HCT116 (cell line): ENCODE measurements at regions not wholly inside any gene's neighbourhood (a gene's known extent, or its start where the extent isn't known, plus 50 kb on each side); places are given as distances from the start of the nearest gene placed in this dataset.

ENCODE experiments used
- ATAC-seq: fragments of 200-7000 bp; cut with Tn5 transposase; 2 replicates; pipeline ENCODE4 v1.9.1; 2020; ENCODE audit warnings: mild to moderate bottlenecking, moderate library complexity
- BruUV-seq: library from RNA; stranded (reverse); fragments of 400-500 nt; replicated peaks from 2 replicates; lab custom pipeline; 2021; lab: Mats Ljungman, UMichigan
- CTCF ChIA-PET: fragments of 300-600 bp; sonication (Branson Sonifier 250); formaldehyde crosslinking; loops from one replicate; lab custom pipeline; 2021; ENCODE audit warnings: antibody characterized with exemption; lab: Charles Lee
- POLR2A ChIA-PET: fragments of 300-600, 350-600 bp; sonication (Branson Sonifier 250); formaldehyde crosslinking; loops from one replicate; lab custom pipeline; 2021; ENCODE audit warnings: antibody characterized with exemption; lab: Charles Lee
- RAD21 ChIA-PET, 2 experiments: fragments of 300-600 bp; sonication (Branson Sonifier 250); formaldehyde crosslinking; loops; one replicate each; lab custom pipeline; 2023; ENCODE audit warnings: low total read pairs in 2 of 2; ENCODE audit not compliant: uncharacterized antibody in 2 of 2, unreplicated experiment in 2 of 2, low non-redundant PET in 1 of 2; lab: Charles Lee
- DNase-seq: peaks from one replicate; pipeline ENCODE4 v3.0.0-alpha.2; 2010; ENCODE audit warnings: low read depth, low spot score
- H2AFZ ChIP-seq: fragments of 200-600 bp; shearing (Covaris generic), sonication (generic); 2 replicates; pipeline ENCODE4 v1.6.1; 2017; ENCODE audit warnings: low read depth, mixed run types, mixed read lengths, antibody characterized with exemption, low read length; ENCODE audit not compliant: poor library complexity, severe bottlenecking
- H3K27ac ChIP-seq: 2 replicates; pipeline ENCODE4 v1.5.1; 2012; ENCODE audit warnings: low read depth, low read length
- H3K27me3 ChIP-seq: fragments of 200-600 bp; sonication (generic); 2 replicates; pipeline ENCODE4 v1.6.1; 2016; ENCODE audit warnings: mixed run types, low read length, mixed read lengths; ENCODE audit not compliant: insufficient read depth
- H3K36me3 ChIP-seq, 2 experiments: fragments of 200-500 bp in 1 of 2; fragments of 200-600 bp in 1 of 2; sonication (Bioruptor generic) in 1 of 2; sonication (generic) in 1 of 2; 2 replicates each; pipeline versions ENCODE4 v1.5.1 to v1.6.1; 2014 to 2016; ENCODE audit warnings: low read length in 2 of 2, inconsistent platforms in 1 of 2, mixed read lengths in 1 of 2, mixed run types in 1 of 2; ENCODE audit not compliant: insufficient read depth in 2 of 2, control insufficient read depth in 1 of 2
- H3K4me1 ChIP-seq, 2 experiments: fragments of 200-600 bp in 1 of 2; sonication (generic) in 1 of 2; 2 replicates each; pipeline versions ENCODE4 v1.5.1 to v1.6.1; 2012 to 2017; ENCODE audit warnings: low read length in 2 of 2, inconsistent platforms in 1 of 2, mild to moderate bottlenecking in 1 of 2, mixed read lengths in 1 of 2, mixed run types in 1 of 2, moderate library complexity in 1 of 2; ENCODE audit not compliant: insufficient read depth in 2 of 2, control insufficient read depth in 1 of 2
- H3K4me2 ChIP-seq: fragments of 200-600 bp; sonication (generic); 2 replicates; pipeline ENCODE4 v1.6.1; 2017; ENCODE audit warnings: mixed run types, low read length, mixed read lengths
- H3K4me3 ChIP-seq, 2 experiments: fragments of 200-600 bp in 1 of 2; sonication (generic) in 1 of 2; replicated peaks in 1 of 2; 2 replicates each; pipeline ENCODE4 v1.5.1; 2011 to 2016; ENCODE audit warnings: low read length in 2 of 2, control low read depth in 1 of 2, low read depth in 1 of 2, mild to moderate bottlenecking in 1 of 2, mixed read lengths in 1 of 2, mixed run types in 1 of 2
- H3K79me2 ChIP-seq: fragments of 200-600 bp; sonication (generic); 2 replicates; pipeline ENCODE4 v1.6.1; 2017; ENCODE audit warnings: mild to moderate bottlenecking, mixed run types, low read length, moderate library complexity, mixed read lengths; ENCODE audit not compliant: insufficient read depth
- H3K9ac ChIP-seq: fragments of 200-600 bp; sonication (generic); 2 replicates; pipeline ENCODE4 v1.6.1; 2016; ENCODE audit warnings: low read length, mixed read lengths
- H3K9me2 ChIP-seq: fragments of 200-600 bp; sonication (generic), shearing (Covaris generic); 2 replicates; pipeline ENCODE4 v1.6.1; 2017; ENCODE audit warnings: mixed run types, mild to moderate bottlenecking, moderate library complexity; ENCODE audit not compliant: insufficient read depth
- H3K9me3 ChIP-seq, 2 experiments: fragments of 200-500 bp in 1 of 2; fragments of 200-600 bp in 1 of 2; sonication (Bioruptor generic) in 1 of 2; sonication (generic) in 1 of 2; 2 replicates each; pipeline ENCODE4 v1.6.1; 2014 to 2017; ENCODE audit warnings: low read length in 2 of 2, mixed read lengths in 2 of 2, inconsistent platforms in 1 of 2, low read depth in 1 of 2, mild to moderate bottlenecking in 1 of 2, mixed run types in 1 of 2, moderate library complexity in 1 of 2; ENCODE audit not compliant: control insufficient read depth in 1 of 2, insufficient read depth in 1 of 2
- H4K20me1 ChIP-seq: fragments of 200-600 bp; sonication (generic), shearing (Covaris generic); 2 replicates; pipeline ENCODE4 v1.6.1; 2017; ENCODE audit warnings: mixed run types, mild to moderate bottlenecking, moderate library complexity; ENCODE audit not compliant: insufficient read depth
- ATF3 ChIP-seq: IDR thresholded peaks from 2 replicates; pipeline ENCODE4 v1.6.1; 2012
- CBX3 ChIP-seq: IDR thresholded peaks from 2 replicates; pipeline ENCODE4 v1.6.1; 2012; ENCODE audit warnings: low read depth
- CEBPB ChIP-seq: IDR thresholded peaks from 2 replicates; pipeline ENCODE4 v1.6.1; 2012; ENCODE audit warnings: low read depth
- CTCF ChIP-seq, 3 experiments: fragments of 200-600 bp in 1 of 3; sonication (generic) in 1 of 3; IDR thresholded peaks in 2 of 3; conservative IDR thresholded peaks in 1 of 3; 2 replicates each; pipeline ENCODE4 v1.5.1; 2012 to 2017; ENCODE audit warnings: low read depth in 2 of 3, low read length in 2 of 3, antibody characterized with exemption in 1 of 3, borderline replicate concordance in 1 of 3, control low read depth in 1 of 3, mild to moderate bottlenecking in 1 of 3, mixed read lengths in 1 of 3, mixed run types in 1 of 3, moderate library complexity in 1 of 3; ENCODE audit not compliant: insufficient read depth in 1 of 3
- EGR1 ChIP-seq: IDR thresholded peaks from 2 replicates; pipeline ENCODE4 v1.6.1; 2012; ENCODE audit warnings: low read depth
- ELF1 ChIP-seq: IDR thresholded peaks from 2 replicates; pipeline ENCODE4 v1.6.1; 2012; ENCODE audit warnings: low read depth, borderline replicate concordance
- EZH2 ChIP-seq: fragments of 200-600 bp; sonication (generic); IDR thresholded peaks from 2 replicates; pipeline ENCODE4 v1.6.1; 2017; ENCODE audit warnings: antibody characterized with exemption, mixed run types
- EZH2phosphoT487 ChIP-seq: fragments of 200-600 bp; IDR thresholded peaks from 2 replicates; pipeline ENCODE4 v1.6.1; 2018; ENCODE audit warnings: antibody characterized with exemption, borderline replicate concordance
- FOSL1 ChIP-seq: IDR thresholded peaks from 2 replicates; pipeline ENCODE4 v1.6.1; 2012; ENCODE audit warnings: low read depth
- JUND ChIP-seq: IDR thresholded peaks from 2 replicates; pipeline ENCODE4 v1.6.1; 2012
- POLR2A ChIP-seq: IDR thresholded peaks from 2 replicates; pipeline ENCODE4 v1.7.0; 2011; ENCODE audit warnings: borderline replicate concordance; ENCODE audit not compliant: insufficient read depth, insufficient read length; ENCODE audit errors: extremely low read depth
- POLR2AphosphoS5 ChIP-seq: IDR thresholded peaks from 2 replicates; pipeline ENCODE4 v1.6.1; 2011; ENCODE audit warnings: mild to moderate bottlenecking, low read depth, low read length, moderate library complexity
- RAD21 ChIP-seq: IDR thresholded peaks from 2 replicates; pipeline ENCODE4 v1.6.1; 2012; ENCODE audit warnings: low read depth, mild to moderate bottlenecking
- REST ChIP-seq: IDR thresholded peaks from 2 replicates; pipeline ENCODE4 v1.6.1; 2012; ENCODE audit warnings: low read depth
- SP1 ChIP-seq: IDR thresholded peaks from 2 replicates; pipeline ENCODE4 v1.6.1; 2012; ENCODE audit warnings: low read depth
- SRF ChIP-seq: IDR thresholded peaks from 2 replicates; pipeline ENCODE4 v1.6.1; 2012; ENCODE audit warnings: low read depth
- TCF7L2 ChIP-seq: IDR thresholded peaks from 2 replicates; pipeline ENCODE4 v1.7.0; 2011; ENCODE audit warnings: borderline replicate concordance, inconsistent platforms; ENCODE audit not compliant: insufficient read depth, insufficient read length; ENCODE audit errors: extremely low read depth
- ZFX ChIP-seq: fragments of 450-650 bp; IDR thresholded peaks from 2 replicates; pipeline ENCODE4 v1.6.1; 2017
- ZNF274 ChIP-seq: fragments of 200-500 bp; sonication (Bioruptor generic); IDR thresholded peaks from 2 replicates; pipeline ENCODE4 v1.6.1; 2014; ENCODE audit warnings: mild to moderate bottlenecking, low read depth, low read length, inconsistent platforms
- intact Hi-C: fragments of 100-400 bp; cut with micrococcal nuclease; formaldehyde crosslinking; loops from 2 replicates; pipeline ENCODE4 v1.10.0; 2022

- no peak for TF ChIP-seq FOSL1
- no peak for TF ChIP-seq ATF3
- no peak for TF ChIP-seq SP1
- no peak for TF ChIP-seq RAD21
- no peak for TF ChIP-seq CEBPB
- TF ChIP-seq EZH2, result no peak
- no peak for TF ChIP-seq ZFX
Observed at GRCh38 chr13:55573565-55573964, 1567.2 kb upstream of the PRR20A start (continued).

GRCh38 chr13:55576389-55576788, 1564.3 kb upstream of the PRR20A start:
- no TSS peak for BruUV-seq
- intact Hi-C loops, result no loop called here
- no peak for ATAC-seq
- no peak for TF ChIP-seq POLR2AphosphoS5
- no peak for TF ChIP-seq EZH2
- no peak for TF ChIP-seq RAD21
- no peak for TF ChIP-seq ZFX
- TF ChIP-seq JUND, result no peak
- no peak for TF ChIP-seq ELF1
- TF ChIP-seq EGR1, result no peak
- TF ChIP-seq SP1, result no peak
- no peak for TF ChIP-seq SRF
- TF ChIP-seq ATF3, result no peak
- no peak for TF ChIP-seq CTCF (IDR thresholded peaks at IDR 0.05 in 2 of 3, conservative IDR thresholded peaks at IDR 0.05 in 1 of 3; ENCODE audit: borderline replicate concordance in 1 of 3, insufficient read depth in 1 of 3, low read depth in 2 of 3, low read length in 2 of 3)
- no peak for TF ChIP-seq FOSL1
- no peak for TF ChIP-seq TCF7L2
- TF ChIP-seq REST, result no peak
- TF ChIP-seq CBX3, result no peak
- no peak for TF ChIP-seq ZNF274
- no peak for TF ChIP-seq EZH2phosphoT487
- TF ChIP-seq CEBPB, result no peak
- no peak for TF ChIP-seq POLR2A

More at GRCh38 chr13:55576389-55576788, 1564.3 kb upstream of the PRR20A start:
- ChIA-PET POLR2A (no interaction called here), CTCF (no interaction called here), RAD21 (no interaction called here)
- H3K79me2 ChIP-seq, result no peaks in the 10 kb centered on the region
- no peak overlapping the region for H3K9ac ChIP-seq
- H3K9me2 ChIP-seq, result no peaks in the 10 kb centered on the region
- no peak for DNase-seq
- H3K27ac ChIP-seq, result no peak overlapping the region
- H3K27me3 ChIP-seq, result no peaks in the 10 kb centered on the region
- H3K9me3 ChIP-seq, result peaks cover 6 to 17% of the 10 kb centered on the region in 2 experiments; a peak in 2 of 4 replicates
- no peaks in the 10 kb centered on the region for H3K4me1 ChIP-seq
- no peak overlapping the region for H3K4me3 ChIP-seq
- H4K20me1 ChIP-seq, result no peaks in the 10 kb centered on the region
- H3K36me3 ChIP-seq, result no peaks in the 10 kb centered on the region
- no peak overlapping the region for H3K4me2 ChIP-seq
- no peak overlapping the region for H2AFZ ChIP-seq
